GM23248 (cell line): ENCODE measurements at regions not wholly inside any gene's neighbourhood (a gene's known extent, or its start where the extent isn't known, plus 50 kb on each side); places are given as distances from the start of the nearest gene placed in this dataset.

Experiments used
- EZH2 ChIP-seq: fragments of 200-600 bp; sonication (generic); IDR thresholded peaks from 2 replicates; pipeline ENCODE4 v1.6.1; 2018; ENCODE audit warnings: antibody characterized with exemption, mild to moderate bottlenecking; ENCODE audit not compliant: insufficient read depth, poor library complexity, severe bottlenecking
- EZH2phosphoT487 ChIP-seq: fragments of 200-600 bp; sonication (generic); IDR thresholded peaks from 2 replicates; pipeline ENCODE4 v1.6.1; 2018; ENCODE audit warnings: antibody characterized with exemption, moderate library complexity, mild to moderate bottlenecking, low read depth; ENCODE audit not compliant: insufficient read depth

DNA sequence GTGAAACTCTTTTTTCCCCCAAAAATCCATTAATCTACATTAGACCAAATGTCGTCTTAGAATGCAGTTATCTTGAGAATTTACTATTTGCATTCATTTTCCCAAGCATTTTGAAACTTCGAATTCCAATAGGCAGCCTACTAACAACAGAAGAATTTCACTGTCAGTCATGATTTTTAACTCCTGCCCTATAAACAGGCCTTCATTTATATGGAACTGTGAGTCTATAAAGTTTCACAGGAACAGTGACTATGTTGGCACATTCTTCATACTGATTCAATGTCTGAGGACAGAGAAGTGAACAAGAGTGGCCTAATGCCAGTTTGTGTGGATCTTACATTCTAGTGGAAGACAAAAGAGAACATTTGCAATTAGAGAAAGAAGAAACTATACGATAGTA, 198.0 kb downstream of the PCDH17 start:
- no peak for TF ChIP-seq EZH2
- no peak for TF ChIP-seq EZH2phosphoT487
